Adrenal gland (tissue), 9 donors: ENCODE measurements at regions not wholly inside any gene's neighbourhood (a gene's known extent, or its start where the extent isn't known, plus 50 kb on each side); places are given as distances from the start of the nearest gene placed in this dataset.

Experiments
- DNase-seq, 7 donors: peaks; one replicate each; pipeline ENCODE4 v3.0.0-alpha.2; 2019 to 2020
- H3K27ac ChIP-seq, 5 donors: fragments of 200-600 bp; sonication (generic) in 4 of 5; 1 replicate in 3 of 5; 2 replicates in 2 of 5; pipeline versions ENCODE4 v1.5.1 to v1.8.0; 2016 to 2020; ENCODE audit warnings: mild to moderate bottlenecking in 1 of 5
- H3K27me3 ChIP-seq: fragments of 200-600 bp; 2 replicates; pipeline ENCODE4 v1.8.0; 2021
- H3K36me3 ChIP-seq, 2 donors: fragments of 200-600 bp; replicated peaks in 1 of 2; 1 replicate in 1 of 2; 2 replicates in 1 of 2; pipeline versions ENCODE4 v1.5.1 to v1.8.0; 2018 to 2022
- H3K4me1 ChIP-seq, 2 donors: fragments of 200-600 bp; replicated peaks in 1 of 2; 1 replicate in 1 of 2; 2 replicates in 1 of 2; pipeline versions ENCODE4 v1.5.1 to v1.8.0; 2018 to 2021
- H3K4me3 ChIP-seq, 4 donors: fragments of 200-600 bp; sonication (generic) in 3 of 4; one replicate each; pipeline ENCODE4 v1.5.1; 2016 to 2018
- H3K9me3 ChIP-seq, 3 donors: fragments of 200-600 bp; sonication (generic) in 1 of 3; replicated peaks in 1 of 3; 1 replicate in 2 of 3; 2 replicates in 1 of 3; pipeline versions ENCODE4 v1.5.1 to v1.8.0; 2016 to 2021
- CTCF ChIP-seq, 6 experiments: fragments of 450-650 bp in 4 of 6; fragments of 200-600 bp in 2 of 6; sonication (generic) in 1 of 6; IDR thresholded peaks; 1 replicate in 5 of 6; 2 replicates in 1 of 6; pipeline versions ENCODE4 v1.5.1 to v1.8.0; 2016 to 2021; ENCODE audit warnings: antibody characterized with exemption in 6 of 6, mild to moderate bottlenecking in 2 of 6, moderate library complexity in 1 of 6
- POLR2A ChIP-seq, 2 donors: fragments of 450-650 bp; IDR thresholded peaks; one replicate each; pipeline ENCODE4 v1.6.1; 2017; ENCODE audit warnings: antibody characterized with exemption in 2 of 2, mild to moderate bottlenecking in 2 of 2, moderate library complexity in 1 of 2
- WGBS, 4 donors: extraction: QIAGEN DNeasy Blood & Tissue Kit in 2 of 4; methylation state at CpG; one replicate each; pipeline versions ENCODE4 v1.1.5 to v1.1.7; 2013 to 2017; 5-methylcytosine and 5-hydroxymethylcytosine counted together
- intact Hi-C, 2 donors: fragments of 100-400 bp; cut with DNase I; formaldehyde crosslinking; loops; one replicate each; pipeline versions ENCODE4 v1.14.1 to v1.15.0; 2022 to 2023
- donor health status: healthy with polysubstance abuse.
- donor health status: Bipolar disorder and iron deficiency.
- donor health status: DM: yes; HTN: yes; CAD: no.
- donor health status: DM: no; HTN: no; CAD: no.
- donor health status: DM: no; HTN: no; CAD: no.

GRCh38 chr1:58256546-58256945, 290.0 kb downstream of the OMA1 start:
- Histone ChIP-seq H3K9me3 (no peaks in the 10 kb centered on the region), H3K27me3 (no peaks in the 10 kb centered on the region), H3K4me3 (no peak overlapping the region), H3K4me1 (no peaks in the 10 kb centered on the region), H3K27ac (no peak overlapping the region), H3K36me3 (no peaks in the 10 kb centered on the region)
- no peak for DNase-seq
- 72 to 90% (median 83%) methylated on average over 3 of the region's 3 CpGs for WGBS, 4 donors
- intact Hi-C loops = no loop called here
- TF ChIP-seq POLR2A (IDR thresholded peaks at IDR 0.05) = no peak
- no peak for TF ChIP-seq CTCF (IDR thresholded peaks at IDR 0.05)

- Histone ChIP-seq H3K4me1 (no peaks in the 10 kb centered on the region), H3K27ac (no peak overlapping the region), H3K36me3 (no peaks in the 10 kb centered on the region), H3K4me3 (no peak overlapping the region), H3K27me3 (no peaks in the 10 kb centered on the region), H3K9me3 (no peaks in the 10 kb centered on the region)
- no peak for DNase-seq
- intact Hi-C loops = no loop called here
- no peak for TF ChIP-seq POLR2A (IDR thresholded peaks at IDR 0.05)
- TF ChIP-seq CTCF (IDR thresholded peaks at IDR 0.05) = no peak
- WGBS, 4 donors = 91 to 97% (median 93%) methylated on average over 10 of the region's 10 CpGs
Measured at GRCh38 chr1:58256041-58256440, 290.5 kb downstream of the OMA1 start.

- intact Hi-C loops = no loop called here
- Histone ChIP-seq H3K9me3 (no peaks in the 10 kb centered on the region), H3K4me1 (peaks cover 0 to 1% of the 10 kb centered on the region in 2 donors), H3K27ac (no peak overlapping the region), H3K36me3 (no peaks in the 10 kb centered on the region), H3K27me3 (peaks cover 3% of the 10 kb centered on the region), H3K4me3 (no peak overlapping the region)
- TF ChIP-seq POLR2A (IDR thresholded peaks at IDR 0.05) (no peak), CTCF (IDR thresholded peaks at IDR 0.05) (no peak)
- no peak for DNase-seq
- 72 to 79% (median 77%) methylated on average over 3 to 4 of the region's 4 CpGs for WGBS, 4 donors
Measured at GRCh38 chr1:58255192-58255591, 291.3 kb downstream of the OMA1 start.

- H3K4me3 ChIP-seq = no peak overlapping the region
- H3K4me1 ChIP-seq = peaks cover 7 to 9% of the 10 kb centered on the region in 2 donors
- 47 to 62% (median 59%) methylated on average over 4 of the region's 4 CpGs for WGBS, 4 donors
- intact Hi-C loops = no loop called here
- no peaks in the 10 kb centered on the region for H3K36me3 ChIP-seq
- peaks cover 27% of the 10 kb centered on the region for H3K27me3 ChIP-seq
- no peak for DNase-seq
- no peak for TF ChIP-seq POLR2A (IDR thresholded peaks at IDR 0.05)
- no peak for TF ChIP-seq CTCF (IDR thresholded peaks at IDR 0.05)
- no peaks in the 10 kb centered on the region for H3K9me3 ChIP-seq
- H3K27ac ChIP-seq = no peak overlapping the region
Measured at GRCh38 chr1:58251430-58252073, 295.0 kb downstream of the OMA1 start.
